AG04449 (cell line): ENCODE measurements at regions not wholly inside any gene's neighbourhood (a gene's known extent, or its start where the extent isn't known, plus 50 kb on each side); places are given as distances from the start of the nearest gene placed in this dataset.

ENCODE experiments used
- CTCF ChIA-PET: fragments of 350-600 bp; formaldehyde crosslinking; extraction: SDS; loops from one replicate; lab custom pipeline; 2021; ENCODE audit warnings: antibody characterized with exemption; lab: Yijun Ruan, JAX
- POLR2A ChIA-PET: fragments of 400-600, 350-600 bp; formaldehyde crosslinking; extraction: SDS; loops from one replicate; lab custom pipeline; 2020; ENCODE audit warnings: antibody characterized with exemption, inconsistent platforms; lab: Yijun Ruan, JAX
- DNase-seq: peaks from one replicate; pipeline ENCODE4 v3.0.0-alpha.2; 2010; ENCODE audit warnings: low read depth, low spot score
- H3K4me3 ChIP-seq: 2 replicates; pipeline ENCODE4 v1.5.1; 2011; ENCODE audit warnings: low read depth, mild to moderate bottlenecking, control low read depth, low read length
- TF ChIP-seq, protein P1 (sequence below): IDR thresholded peaks from one replicate; pipeline ENCODE4 v1.5.1; 2011; ENCODE audit warnings: mild to moderate bottlenecking, moderate library complexity, low read length, control low read depth, inconsistent platforms; ENCODE audit not compliant: insufficient read depth; ENCODE audit errors: missing control alignments

DNA sequence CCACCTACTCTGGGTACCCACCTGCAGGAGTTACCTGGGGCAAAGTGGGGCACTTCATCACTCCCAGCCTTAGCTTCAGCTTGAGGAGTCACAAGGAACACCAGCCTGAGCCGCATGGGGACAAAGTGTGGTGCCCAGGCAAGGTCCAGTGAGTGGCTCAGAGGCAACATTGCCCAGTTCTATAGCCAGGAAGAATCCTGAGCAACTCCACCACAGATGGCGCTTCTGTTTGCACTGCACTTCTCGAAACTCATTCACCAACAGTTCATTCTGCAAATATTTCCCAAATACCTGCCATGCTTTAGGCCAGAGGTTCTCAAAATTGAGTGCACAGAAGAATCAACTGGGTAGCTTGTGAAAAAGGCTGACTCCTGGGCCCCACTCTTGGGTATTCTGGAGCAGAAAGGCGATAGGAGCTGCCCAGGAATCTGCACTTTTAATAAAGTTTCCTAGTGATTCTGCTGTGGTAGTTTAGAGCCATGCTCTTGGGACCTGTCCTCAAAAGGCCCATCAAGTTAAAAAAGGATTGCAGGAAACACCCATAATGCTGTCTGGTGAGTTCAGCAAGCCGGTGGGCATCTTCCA is 83.1 kb downstream of the VEGFA start:
- ChIA-PET CTCF (interaction anchor here (1.0 kb wide), 1 partner anchor 17 kb away, joined by 3 read pairs; no protein-coding TSS in a partner anchor), POLR2A (no interaction called here)
- TF ChIP-seq, protein P1, sequence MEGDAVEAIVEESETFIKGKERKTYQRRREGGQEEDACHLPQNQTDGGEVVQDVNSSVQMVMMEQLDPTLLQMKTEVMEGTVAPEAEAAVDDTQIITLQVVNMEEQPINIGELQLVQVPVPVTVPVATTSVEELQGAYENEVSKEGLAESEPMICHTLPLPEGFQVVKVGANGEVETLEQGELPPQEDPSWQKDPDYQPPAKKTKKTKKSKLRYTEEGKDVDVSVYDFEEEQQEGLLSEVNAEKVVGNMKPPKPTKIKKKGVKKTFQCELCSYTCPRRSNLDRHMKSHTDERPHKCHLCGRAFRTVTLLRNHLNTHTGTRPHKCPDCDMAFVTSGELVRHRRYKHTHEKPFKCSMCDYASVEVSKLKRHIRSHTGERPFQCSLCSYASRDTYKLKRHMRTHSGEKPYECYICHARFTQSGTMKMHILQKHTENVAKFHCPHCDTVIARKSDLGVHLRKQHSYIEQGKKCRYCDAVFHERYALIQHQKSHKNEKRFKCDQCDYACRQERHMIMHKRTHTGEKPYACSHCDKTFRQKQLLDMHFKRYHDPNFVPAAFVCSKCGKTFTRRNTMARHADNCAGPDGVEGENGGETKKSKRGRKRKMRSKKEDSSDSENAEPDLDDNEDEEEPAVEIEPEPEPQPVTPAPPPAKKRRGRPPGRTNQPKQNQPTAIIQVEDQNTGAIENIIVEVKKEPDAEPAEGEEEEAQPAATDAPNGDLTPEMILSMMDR: no peak
- no peak overlapping the region for H3K4me3 ChIP-seq
- no peak for DNase-seq

DNA sequence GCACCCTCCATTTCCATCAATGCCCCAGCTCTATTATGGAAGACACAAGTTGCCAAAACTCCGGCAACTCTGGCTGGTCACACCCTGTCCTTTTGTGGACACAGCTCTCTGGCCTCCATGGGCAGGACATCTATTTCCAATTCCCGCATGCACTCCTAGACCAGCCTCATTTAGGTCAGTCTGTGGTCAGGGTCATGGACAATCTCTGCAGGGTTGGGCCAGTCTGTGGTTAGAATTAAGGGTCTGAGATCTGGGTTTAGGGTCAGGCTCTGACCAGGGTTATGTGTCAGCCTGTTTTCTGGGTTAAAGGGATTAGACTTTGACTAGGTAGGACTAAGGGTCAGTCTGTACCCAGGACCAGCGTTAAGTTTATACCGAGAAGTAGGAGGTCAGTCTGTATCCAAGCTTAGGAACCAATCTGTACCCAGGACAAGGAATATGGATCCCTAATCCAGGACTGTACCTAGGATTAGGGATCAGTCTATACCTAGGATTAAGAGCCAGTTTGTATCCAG is 82.4 kb downstream of the VEGFA start:
- TF ChIP-seq, protein P1: no peak
- DNase-seq: no peak
- no peak overlapping the region for H3K4me3 ChIP-seq
- ChIA-PET CTCF (interaction anchor here (1.0 kb wide), 1 partner anchor 17 kb away, joined by 3 read pairs; no protein-coding TSS in a partner anchor), POLR2A (no interaction called here)

DNA sequence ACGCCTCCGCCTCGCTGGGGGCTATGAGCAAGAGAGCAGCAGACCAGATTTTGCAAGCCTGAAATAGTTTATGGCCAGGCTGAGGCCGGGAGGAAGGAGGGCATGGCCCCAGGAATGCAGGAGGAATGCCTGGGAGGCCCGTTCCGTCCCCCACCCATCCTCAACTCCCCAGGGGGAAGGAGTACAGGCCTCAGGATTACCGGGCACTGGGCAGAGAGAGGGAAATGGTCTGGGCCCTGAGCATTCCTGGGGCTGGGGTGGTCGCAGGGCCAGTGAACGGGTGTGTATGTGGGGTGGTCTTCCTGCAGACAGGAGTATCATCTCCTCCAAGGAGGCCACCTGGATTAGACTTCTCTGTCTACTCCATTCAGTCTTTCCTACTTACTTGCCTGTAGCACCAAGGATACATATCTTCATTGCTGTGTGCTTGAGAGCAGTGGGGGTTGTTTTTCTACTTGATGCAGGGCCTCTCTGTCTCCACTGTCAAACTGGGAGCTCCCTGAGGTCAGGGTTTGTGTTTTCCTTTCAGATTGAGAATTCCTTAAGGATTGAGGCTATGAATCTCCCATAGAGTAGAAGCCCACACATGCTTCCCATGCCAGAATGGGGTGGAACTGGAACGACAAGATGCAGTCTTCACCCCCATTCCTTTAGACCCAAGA is 81.3 kb downstream of the VEGFA start:
- TF ChIP-seq, protein P1: no peak
- ChIA-PET POLR2A (interaction anchor here (1.0 kb wide), 1 partner anchor 82 kb away, joined by 3 read pairs; no protein-coding TSS in a partner anchor), CTCF (interaction anchor here (0.7 to 1.9 kb wide), 4 partner anchors 14 to 223 kb away, joined by 3 to 10 read pairs (median 6); partner anchors contain the start of gene VEGFA)
- DNase-seq: peak; percentile 72
- H3K4me3 ChIP-seq: no peak overlapping the region

DNA sequence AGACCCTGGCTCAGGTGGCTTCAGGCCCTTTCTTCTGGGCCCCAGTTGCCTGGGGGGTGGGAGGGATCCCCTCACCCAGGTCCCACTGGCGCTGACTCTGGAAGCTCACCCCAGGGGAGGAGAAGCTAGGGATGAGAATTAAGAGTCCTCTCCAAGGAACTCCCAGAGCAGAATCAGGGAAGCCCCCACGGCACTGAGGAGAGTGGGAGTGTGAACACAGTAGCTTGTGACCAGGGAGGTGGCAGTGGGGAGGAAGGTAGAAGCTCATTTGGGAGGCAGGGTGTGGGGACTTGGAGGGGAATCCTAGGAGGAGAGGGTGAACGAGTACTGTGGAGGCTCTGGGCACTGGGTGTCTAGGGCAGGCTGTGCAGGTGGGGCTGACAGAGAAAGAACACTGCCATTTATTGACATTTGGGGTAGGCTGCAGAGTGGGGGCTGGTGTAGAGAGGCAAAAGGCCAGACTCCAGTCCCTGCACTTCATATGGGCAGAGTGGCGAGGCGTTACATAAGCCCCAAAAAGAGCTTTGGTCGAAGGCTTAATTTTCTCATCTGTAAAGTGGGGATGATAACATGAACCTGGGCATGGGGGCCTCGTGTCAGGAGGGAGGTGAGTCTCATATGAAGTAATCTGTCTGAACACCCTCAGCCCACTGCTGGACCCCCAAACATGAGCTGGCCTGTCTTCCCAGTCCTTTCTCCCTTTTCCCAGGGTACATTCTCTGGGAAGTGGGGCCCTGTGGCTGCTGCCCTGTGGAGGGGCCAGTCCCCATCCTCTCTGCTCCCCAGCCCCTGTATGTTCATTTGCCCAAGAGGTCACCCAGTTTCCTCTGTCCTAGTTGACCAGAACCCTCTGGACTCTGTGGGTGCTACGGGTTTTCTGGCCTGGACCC is 80.5 kb downstream of the VEGFA start:
- DNase-seq: no peak

DNA sequence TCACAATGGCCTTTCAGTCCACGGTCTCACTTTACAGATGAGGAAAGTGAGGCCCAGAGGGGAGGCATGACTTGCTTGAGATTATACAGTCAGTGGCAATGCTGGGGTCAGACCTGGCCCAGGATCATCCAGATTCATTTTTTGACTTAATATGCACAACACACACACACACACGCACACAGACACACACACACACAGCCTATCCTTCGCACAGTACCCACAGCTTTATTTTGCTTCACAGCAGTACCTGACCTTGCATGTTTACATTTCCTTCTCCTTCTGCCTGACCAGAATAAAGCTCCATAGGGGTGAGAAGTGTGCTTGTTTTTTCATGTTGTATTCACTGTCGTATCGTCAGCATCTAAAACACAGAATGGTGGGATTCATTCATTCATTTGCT is 79.8 kb downstream of the VEGFA start:
- TF ChIP-seq, protein P1: no peak
- POLR2A ChIA-PET: interaction anchor here (1.6 kb wide), 1 partner anchor 80 kb away, joined by 4 read pairs; the partner anchor contains the start of gene VEGFA
- no peak for DNase-seq
- CTCF ChIA-PET: interaction anchor here (0.7 to 1.9 kb wide), 5 partner anchors 10 to 229 kb away, joined by 3 to 10 read pairs (median 4); partner anchors contain the start of gene VEGFA
- no peak overlapping the region for H3K4me3 ChIP-seq

More for the DNA sequence above, 80.5 kb downstream of the VEGFA start:
- POLR2A ChIA-PET: interaction anchor here (1.0 to 1.6 kb wide), 2 partner anchors 81 kb away, joined by 3 to 4 read pairs; partner anchors contain the start of gene VEGFA
- no peak overlapping the region for H3K4me3 ChIP-seq
- CTCF ChIA-PET: interaction anchor here (0.7 to 1.9 kb wide), 5 partner anchors 13 to 228 kb away, joined by 3 to 10 read pairs (median 4); partner anchors contain the start of gene VEGFA
- TF ChIP-seq, protein P1: no peak
